ENCODE measurements at regions not wholly inside any gene's neighbourhood (a gene's known extent, or its start where the extent isn't known, plus 50 kb on each side); places are given as distances from the start of the nearest gene placed in this dataset.

GRCh38 chr14:34036319-34036766 lies 85.5 kb upstream of the EGLN3 start (continued):
- TF ChIP-seq ZXDC (CRISPR knock-in tag; IDR thresholded peaks at IDR 0.05) = no peak
- no peak for TF ChIP-seq ZNF160 (CRISPR knock-in tag; IDR thresholded peaks at IDR 0.05)
- TF ChIP-seq HNF4G (IDR thresholded peaks at IDR 0.05; ENCODE audit: borderline replicate concordance, low read depth, low read length) = no peak
- no peak for TF ChIP-seq HNF4G (CRISPR knock-in tag; IDR thresholded peaks at IDR 0.05; ENCODE audit: borderline replicate concordance, low read depth)
- TF ChIP-seq U2AF1 (optimal IDR thresholded peaks at IDR 0.05; ENCODE audit: low read depth, low read length) = no peak
- no peak for TF ChIP-seq GTF3A (CRISPR knock-in tag; conservative IDR thresholded peaks at IDR 0.05)
- TF ChIP-seq ZBTB7B (CRISPR knock-in tag; IDR thresholded peaks at IDR 0.05) = no peak
- TF ChIP-seq RCOR2 (CRISPR knock-in tag; IDR thresholded peaks at IDR 0.05) = peak; percentile 65
- TF ChIP-seq PRDM10 (CRISPR knock-in tag; IDR thresholded peaks at IDR 0.05; ENCODE audit: low read depth) = no peak
- peak; percentile 89; the same call in 1 of the 2 replicates for TF ChIP-seq TRAFD1 (CRISPR knock-in tag; IDR thresholded peaks at IDR 0.05; ENCODE audit: borderline replicate concordance)
- TF ChIP-seq, protein P1, sequence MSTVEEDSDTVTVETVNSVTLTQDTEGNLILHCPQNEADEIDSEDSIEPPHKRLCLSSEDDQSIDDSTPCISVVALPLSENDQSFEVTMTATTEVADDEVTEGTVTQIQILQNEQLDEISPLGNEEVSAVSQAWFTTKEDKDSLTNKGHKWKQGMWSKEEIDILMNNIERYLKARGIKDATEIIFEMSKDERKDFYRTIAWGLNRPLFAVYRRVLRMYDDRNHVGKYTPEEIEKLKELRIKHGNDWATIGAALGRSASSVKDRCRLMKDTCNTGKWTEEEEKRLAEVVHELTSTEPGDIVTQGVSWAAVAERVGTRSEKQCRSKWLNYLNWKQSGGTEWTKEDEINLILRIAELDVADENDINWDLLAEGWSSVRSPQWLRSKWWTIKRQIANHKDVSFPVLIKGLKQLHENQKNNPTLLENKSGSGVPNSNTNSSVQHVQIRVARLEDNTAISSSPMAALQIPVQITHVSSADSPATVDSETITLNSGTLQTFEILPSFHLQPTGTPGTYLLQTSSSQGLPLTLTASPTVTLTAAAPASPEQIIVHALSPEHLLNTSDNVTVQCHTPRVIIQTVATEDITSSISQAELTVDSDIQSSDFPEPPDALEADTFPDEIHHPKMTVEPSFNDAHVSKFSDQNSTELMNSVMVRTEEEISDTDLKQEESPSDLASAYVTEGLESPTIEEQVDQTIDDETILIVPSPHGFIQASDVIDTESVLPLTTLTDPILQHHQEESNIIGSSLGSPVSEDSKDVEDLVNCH (CRISPR knock-in tag; IDR thresholded peaks at IDR 0.05) = no peak
- no peak for TF ChIP-seq EP300 (IDR thresholded peaks at IDR 0.05; ENCODE audit: low read depth in 2 of 2, low read length in 2 of 2)
- no peak for TF ChIP-seq EP300 (CRISPR knock-in tag; IDR thresholded peaks at IDR 0.05; ENCODE audit: borderline replicate concordance)
- peak; percentile 82; the same call in 1 of the 2 replicates for TF ChIP-seq KDM1A (CRISPR knock-in tag; IDR thresholded peaks at IDR 0.05)
- TF ChIP-seq ARNT2 (CRISPR knock-in tag; IDR thresholded peaks at IDR 0.05; ENCODE audit: low read depth) = no peak
- no peak for TF ChIP-seq NFRKB (IDR thresholded peaks at IDR 0.05)
- no peak for TF ChIP-seq ZNF496 (CRISPR knock-in tag; IDR thresholded peaks at IDR 0.05; ENCODE audit: insufficient replicate concordance)
- peak; percentile 95 for TF ChIP-seq ZNF354B (CRISPR knock-in tag; IDR thresholded peaks at IDR 0.05)
- no peak for TF ChIP-seq ZUFSP (CRISPR knock-in tag; IDR thresholded peaks at IDR 0.05; ENCODE audit: borderline replicate concordance)

Data from HepG2 (cell line).